ENCODE measurements at regions not wholly inside any gene's neighbourhood (a gene's known extent, or its start where the extent isn't known, plus 50 kb on each side); places are given as distances from the start of the nearest gene placed in this dataset.

GRCh38 chr18:60292186-60292585 lies 80.4 kb downstream of the MC4R start:
- Histone ChIP-seq H3K36me3 (replicated peaks; ENCODE audit: insufficient read depth, low read depth) (no peaks in the 10 kb centered on the region), H3K27me3 (no peaks in the 10 kb centered on the region), H4K20me1 (ENCODE audit: insufficient read depth, poor library complexity, severe bottlenecking) (no peaks in the 10 kb centered on the region), H3K4me1 (ENCODE audit: insufficient read depth) (no peaks in the 10 kb centered on the region), H3K4me2 (no peak overlapping the region), H2AFZ (no peak overlapping the region), H3K9me2 (replicated peaks; ENCODE audit: insufficient read depth) (no peaks in the 10 kb centered on the region), H3K9me3 (ENCODE audit: low read depth) (no peaks in the 10 kb centered on the region), H3K27ac (no peak overlapping the region), H3K4me3 (no peak overlapping the region), H3K79me2 (no peaks in the 10 kb centered on the region)
- TF ChIP-seq EZH2phosphoT487 (IDR thresholded peaks at IDR 0.05; ENCODE audit: low read depth, severe bottlenecking, unreplicated experiment) (no peak), CTCF (IDR thresholded peaks at IDR 0.05; ENCODE audit: poor library complexity) (no peak), EZH2 (IDR thresholded peaks at IDR 0.05; ENCODE audit: borderline replicate concordance) (no peak)
- DNase-seq (ENCODE audit: low spot score) = no peak
- 87% methylated on average over 4 of the region's 4 CpGs for WGBS (ENCODE audit: low lambda C conversion rate, missing lambda C conversion rate)

DNA sequence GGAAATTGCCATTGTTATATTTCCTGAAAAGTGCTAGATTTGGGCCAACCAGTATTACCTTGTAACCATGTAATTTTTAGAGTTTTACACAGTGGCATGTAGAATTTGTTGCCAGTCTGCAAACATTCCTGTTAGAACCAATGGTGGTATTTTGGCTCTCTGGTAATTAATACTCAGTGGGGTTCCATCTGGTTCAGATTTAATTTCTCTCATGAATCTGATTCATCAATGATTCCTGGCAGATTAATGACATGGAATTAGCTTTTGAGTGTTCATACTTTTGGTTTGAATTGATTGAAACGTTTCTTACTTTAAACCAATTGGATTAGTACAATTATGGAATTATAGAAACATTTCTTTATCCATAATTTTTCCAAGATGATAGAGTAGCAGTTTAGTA lies 93.2 kb downstream of the MC4R start:
- TF ChIP-seq CTCF (IDR thresholded peaks at IDR 0.05; ENCODE audit: poor library complexity) = no peak
- no peak for TF ChIP-seq EZH2 (IDR thresholded peaks at IDR 0.05; ENCODE audit: borderline replicate concordance)
- TF ChIP-seq EZH2phosphoT487 (IDR thresholded peaks at IDR 0.05; ENCODE audit: low read depth, severe bottlenecking, unreplicated experiment) = no peak
- Histone ChIP-seq H3K4me1 (ENCODE audit: insufficient read depth) (no peaks in the 10 kb centered on the region), H3K9me2 (replicated peaks; ENCODE audit: insufficient read depth) (no peaks in the 10 kb centered on the region), H3K4me2 (no peak overlapping the region), H3K79me2 (no peaks in the 10 kb centered on the region), H3K27me3 (no peaks in the 10 kb centered on the region), H2AFZ (no peak overlapping the region), H3K9me3 (ENCODE audit: low read depth) (no peaks in the 10 kb centered on the region), H3K27ac (no peak overlapping the region), H3K36me3 (replicated peaks; ENCODE audit: insufficient read depth, low read depth) (no peaks in the 10 kb centered on the region), H3K4me3 (no peak overlapping the region), H4K20me1 (ENCODE audit: insufficient read depth, poor library complexity, severe bottlenecking) (no peaks in the 10 kb centered on the region)
- 72% methylated on average over 1 of the region's 1 CpG for WGBS (ENCODE audit: low lambda C conversion rate, missing lambda C conversion rate)
- no peak for DNase-seq (ENCODE audit: low spot score)

- H3K4me2 ChIP-seq = no peak overlapping the region
- no peaks in the 10 kb centered on the region for H3K79me2 ChIP-seq
- no peaks in the 10 kb centered on the region for H3K4me1 ChIP-seq (ENCODE audit: insufficient read depth)
- H4K20me1 ChIP-seq (ENCODE audit: insufficient read depth, poor library complexity, severe bottlenecking) = no peaks in the 10 kb centered on the region
- H3K9me2 ChIP-seq (replicated peaks; ENCODE audit: insufficient read depth) = no peaks in the 10 kb centered on the region
- no peak overlapping the region for H2AFZ ChIP-seq
- no peaks in the 10 kb centered on the region for H3K27me3 ChIP-seq
- no peak overlapping the region for H3K4me3 ChIP-seq
- no peak for TF ChIP-seq EZH2phosphoT487 (IDR thresholded peaks at IDR 0.05; ENCODE audit: low read depth, severe bottlenecking, unreplicated experiment)
- H3K36me3 ChIP-seq (replicated peaks; ENCODE audit: insufficient read depth, low read depth) = no peaks in the 10 kb centered on the region
- WGBS (ENCODE audit: low lambda C conversion rate, missing lambda C conversion rate) = 65% methylated on average over 4 of the region's 4 CpGs
- no peak overlapping the region for H3K27ac ChIP-seq
- no peak for DNase-seq (ENCODE audit: low spot score)
- no peaks in the 10 kb centered on the region for H3K9me3 ChIP-seq (ENCODE audit: low read depth)
Measured at GRCh38 chr18:60277855-60278480, 94.6 kb downstream of the MC4R start.

DNA sequence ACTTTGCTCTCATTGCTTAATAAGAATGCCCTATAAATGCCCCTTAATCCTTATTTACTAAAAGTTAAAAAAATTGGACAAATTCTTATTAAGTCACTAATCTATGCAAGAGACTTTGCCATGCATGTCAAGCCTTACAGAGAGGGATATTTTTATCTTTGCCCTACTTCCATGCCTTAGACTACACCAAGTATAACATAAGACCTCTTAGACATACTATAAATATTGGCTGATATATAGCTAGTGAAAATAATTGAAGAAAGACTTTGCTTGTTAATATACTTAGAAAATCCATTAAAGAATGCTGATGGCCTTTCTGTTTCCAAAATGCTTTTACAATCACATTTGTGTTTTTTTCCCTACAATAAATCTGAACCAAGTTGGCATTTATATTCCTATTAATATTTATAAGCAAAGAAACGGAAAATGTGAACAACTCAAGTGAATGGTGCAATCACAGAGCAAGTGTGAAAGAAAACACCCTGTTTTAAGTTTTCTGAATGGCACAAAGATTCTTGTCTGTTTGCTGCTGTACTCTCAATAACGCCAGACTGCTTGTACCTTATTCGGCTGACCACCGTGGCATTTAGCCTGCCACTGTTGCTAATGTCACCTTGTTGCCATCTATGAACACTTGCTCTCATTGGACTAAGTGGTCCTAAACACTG lies 105.0 kb downstream of the MC4R start:
- Histone ChIP-seq H4K20me1 (ENCODE audit: insufficient read depth, poor library complexity, severe bottlenecking) (no peaks in the 10 kb centered on the region), H3K27ac (no peak overlapping the region), H3K4me3 (no peak overlapping the region), H2AFZ (no peak overlapping the region), H3K9me2 (replicated peaks; ENCODE audit: insufficient read depth) (no peaks in the 10 kb centered on the region), H3K27me3 (no peaks in the 10 kb centered on the region), H3K9me3 (ENCODE audit: low read depth) (peaks cover 3% of the 10 kb centered on the region), H3K4me2 (no peak overlapping the region), H3K79me2 (no peaks in the 10 kb centered on the region), H3K4me1 (ENCODE audit: insufficient read depth) (no peaks in the 10 kb centered on the region), H3K36me3 (replicated peaks; ENCODE audit: insufficient read depth, low read depth) (no peaks in the 10 kb centered on the region)
- WGBS (ENCODE audit: low lambda C conversion rate, missing lambda C conversion rate) = 90% methylated on average over 4 of the region's 4 CpGs
- TF ChIP-seq EZH2phosphoT487 (IDR thresholded peaks at IDR 0.05; ENCODE audit: low read depth, severe bottlenecking, unreplicated experiment) (no peak), EZH2 (IDR thresholded peaks at IDR 0.05; ENCODE audit: borderline replicate concordance) (no peak)
- DNase-seq (ENCODE audit: low spot score) = no peak
